ENCODE measurements at regions not wholly inside any gene's neighbourhood (a gene's known extent, or its start where the extent isn't known, plus 50 kb on each side); places are given as distances from the start of the nearest gene placed in this dataset.
A peak's percentile ranks its signal among the peaks of the same experiment; 100 is the strongest.

GRCh38 chr11:45554230-45554967 lies 111.0 kb downstream of the CHST1 start:
- Histone ChIP-seq H3K4me3 (ENCODE audit: insufficient read length, low read depth) (no peak overlapping the region), H3K9me3 (ENCODE audit: insufficient read depth, low read length) (no peaks in the 10 kb centered on the region; the same call in 1 of the 2 replicates), H3K36me3 (ENCODE audit: insufficient read depth, insufficient read length, low read length) (no peaks in the 10 kb centered on the region), H3K4me1 (ENCODE audit: insufficient read depth, insufficient read length) (peaks cover 9% of the 10 kb centered on the region), H3K9ac (ENCODE audit: insufficient read length, low read depth) (no peak overlapping the region), H3K27me3 (ENCODE audit: insufficient read depth, insufficient read length) (no peaks in the 10 kb centered on the region)
- TF ChIP-seq YY1 (IDR thresholded peaks at IDR 0.05; ENCODE audit: insufficient read depth, insufficient read length): no peak
- no peak for TF ChIP-seq ZNF274 (IDR thresholded peaks at IDR 0.05; ENCODE audit: low read depth, low read length)
- no peak for DNase-seq (ENCODE audit: low read depth, low spot score)

GRCh38 chr11:45553383-45553936 lies 112.0 kb downstream of the CHST1 start:
- no peak overlapping the region for H3K9ac ChIP-seq (ENCODE audit: insufficient read length, low read depth)
- H3K4me3 ChIP-seq (ENCODE audit: insufficient read length, low read depth): no peak overlapping the region
- no peak for TF ChIP-seq SUZ12 (IDR thresholded peaks at IDR 0.05; ENCODE audit: extremely low read depth, insufficient read depth, insufficient read length)
- no peak for DNase-seq (ENCODE audit: low read depth, low spot score)
- no peaks in the 10 kb centered on the region for H3K36me3 ChIP-seq (ENCODE audit: insufficient read depth, insufficient read length, low read length)
- H3K4me1 ChIP-seq (ENCODE audit: insufficient read depth, insufficient read length): peaks cover 9% of the 10 kb centered on the region
- H3K9me3 ChIP-seq (ENCODE audit: insufficient read depth, low read length): no peaks in the 10 kb centered on the region; the same call in 1 of the 2 replicates
- H3K27me3 ChIP-seq (ENCODE audit: insufficient read depth, insufficient read length): no peaks in the 10 kb centered on the region

- no peak overlapping the region for H3K4me3 ChIP-seq (ENCODE audit: insufficient read length, low read depth)
- no peaks in the 10 kb centered on the region for H3K27me3 ChIP-seq (ENCODE audit: insufficient read depth, insufficient read length)
- no peaks in the 10 kb centered on the region for H3K4me1 ChIP-seq (ENCODE audit: insufficient read depth, insufficient read length)
- no peaks in the 10 kb centered on the region for H3K9me3 ChIP-seq (ENCODE audit: insufficient read depth, low read length)
- DNase-seq (ENCODE audit: low read depth, low spot score): no peak
- H3K36me3 ChIP-seq (ENCODE audit: insufficient read depth, insufficient read length, low read length): no peaks in the 10 kb centered on the region
- no peak for TF ChIP-seq YY1 (IDR thresholded peaks at IDR 0.05; ENCODE audit: insufficient read depth, insufficient read length)
- TF ChIP-seq SUZ12 (IDR thresholded peaks at IDR 0.05; ENCODE audit: extremely low read depth, insufficient read depth, insufficient read length): no peak
- no peak for TF ChIP-seq ZNF274 (IDR thresholded peaks at IDR 0.05; ENCODE audit: low read depth, low read length)
- H3K9ac ChIP-seq (ENCODE audit: insufficient read length, low read depth): no peak overlapping the region
Observed at GRCh38 chr11:45551191-45551713, 114.2 kb downstream of the CHST1 start.

GRCh38 chr11:45549257-45549656 lies 116.2 kb downstream of the CHST1 start:
- Histone ChIP-seq H3K36me3 (ENCODE audit: insufficient read depth, insufficient read length, low read length) (no peaks in the 10 kb centered on the region), H3K4me3 (ENCODE audit: insufficient read length, low read depth) (no peak overlapping the region), H3K4me1 (ENCODE audit: insufficient read depth, insufficient read length) (no peaks in the 10 kb centered on the region), H3K9ac (ENCODE audit: insufficient read length, low read depth) (no peak overlapping the region), H3K9me3 (ENCODE audit: insufficient read depth, low read length) (no peaks in the 10 kb centered on the region), H3K27me3 (ENCODE audit: insufficient read depth, insufficient read length) (no peaks in the 10 kb centered on the region)
- DNase-seq (ENCODE audit: low read depth, low spot score): no peak
- no peak for TF ChIP-seq ZNF274 (IDR thresholded peaks at IDR 0.05; ENCODE audit: low read depth, low read length)
- no peak for TF ChIP-seq SUZ12 (IDR thresholded peaks at IDR 0.05; ENCODE audit: extremely low read depth, insufficient read depth, insufficient read length)
- TF ChIP-seq YY1 (IDR thresholded peaks at IDR 0.05; ENCODE audit: insufficient read depth, insufficient read length): no peak

DNA sequence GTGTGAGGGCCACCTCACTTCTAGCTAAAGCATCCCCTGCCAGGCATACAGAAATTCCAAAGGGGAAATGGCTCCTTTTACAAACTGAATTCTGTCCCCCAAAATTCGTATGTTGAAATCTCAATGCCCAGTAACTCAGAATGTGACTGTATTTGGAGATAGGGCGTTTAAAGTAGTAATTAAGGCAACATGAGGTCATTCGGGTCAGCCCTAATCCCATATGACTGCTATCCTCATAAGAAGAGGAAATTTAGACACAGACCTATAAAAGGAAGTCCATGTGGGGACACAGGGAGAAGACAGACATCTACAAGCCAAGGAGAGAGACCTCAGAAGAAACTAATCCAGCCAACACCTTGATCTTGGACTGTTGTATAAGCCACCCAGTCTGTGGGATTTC lies 119.1 kb downstream of the CHST1 start:
- DNase-seq (ENCODE audit: low read depth, low spot score): no peak
- no peak overlapping the region for H3K4me3 ChIP-seq (ENCODE audit: insufficient read length, low read depth)
- no peaks in the 10 kb centered on the region for H3K36me3 ChIP-seq (ENCODE audit: insufficient read depth, insufficient read length, low read length)
- no peaks in the 10 kb centered on the region for H3K9me3 ChIP-seq (ENCODE audit: insufficient read depth, low read length)
- H3K9ac ChIP-seq (ENCODE audit: insufficient read length, low read depth): no peak overlapping the region
- H3K4me1 ChIP-seq (ENCODE audit: insufficient read depth, insufficient read length): no peaks in the 10 kb centered on the region
- TF ChIP-seq YY1 (IDR thresholded peaks at IDR 0.05; ENCODE audit: insufficient read depth, insufficient read length) (no peak), SUZ12 (IDR thresholded peaks at IDR 0.05; ENCODE audit: extremely low read depth, insufficient read depth, insufficient read length) (no peak)
- no peaks in the 10 kb centered on the region for H3K27me3 ChIP-seq (ENCODE audit: insufficient read depth, insufficient read length)

DNA sequence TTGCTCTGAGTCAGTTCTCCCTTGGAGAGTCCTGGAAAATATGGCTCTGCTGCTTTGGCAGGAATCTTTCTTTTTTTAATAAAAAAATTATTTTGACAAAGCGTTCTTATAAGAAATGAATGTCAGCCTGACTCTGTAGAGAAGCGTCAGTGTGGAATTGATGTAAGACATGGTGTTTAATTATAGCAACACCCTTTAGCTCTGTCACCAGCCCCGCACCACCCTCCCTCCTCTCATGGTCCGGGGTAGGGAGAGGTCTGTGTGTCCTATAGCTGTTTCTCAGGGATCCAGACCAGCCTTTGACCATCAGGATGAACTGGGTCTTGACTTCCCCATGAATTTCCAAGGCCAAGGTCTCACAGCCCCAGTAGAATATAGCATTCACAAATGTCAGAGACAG lies 120.6 kb downstream of the CHST1 start:
- no peaks in the 10 kb centered on the region for H3K9me3 ChIP-seq (ENCODE audit: insufficient read depth, low read length)
- H3K9ac ChIP-seq (ENCODE audit: insufficient read length, low read depth): no peak overlapping the region
- H3K27me3 ChIP-seq (ENCODE audit: insufficient read depth, insufficient read length): no peaks in the 10 kb centered on the region
- no peak for DNase-seq (ENCODE audit: low read depth, low spot score)
- TF ChIP-seq YY1 (IDR thresholded peaks at IDR 0.05; ENCODE audit: insufficient read depth, insufficient read length) (no peak), ZNF274 (IDR thresholded peaks at IDR 0.05; ENCODE audit: low read depth, low read length) (no peak), SUZ12 (IDR thresholded peaks at IDR 0.05; ENCODE audit: extremely low read depth, insufficient read depth, insufficient read length) (no peak)
- no peaks in the 10 kb centered on the region for H3K36me3 ChIP-seq (ENCODE audit: insufficient read depth, insufficient read length, low read length)
- H3K4me1 ChIP-seq (ENCODE audit: insufficient read depth, insufficient read length): no peaks in the 10 kb centered on the region
- no peak overlapping the region for H3K4me3 ChIP-seq (ENCODE audit: insufficient read length, low read depth)

- DNase-seq (ENCODE audit: low read depth, low spot score): peak; percentile 40
- Histone ChIP-seq H3K4me1 (ENCODE audit: insufficient read depth, insufficient read length) (no peaks in the 10 kb centered on the region), H3K27me3 (ENCODE audit: insufficient read depth, insufficient read length) (no peaks in the 10 kb centered on the region), H3K36me3 (ENCODE audit: insufficient read depth, insufficient read length, low read length) (no peaks in the 10 kb centered on the region), H3K9ac (ENCODE audit: insufficient read length, low read depth) (no peak overlapping the region), H3K9me3 (ENCODE audit: insufficient read depth, low read length) (no peaks in the 10 kb centered on the region), H3K4me3 (ENCODE audit: insufficient read length, low read depth) (no peak overlapping the region)
- TF ChIP-seq SUZ12 (IDR thresholded peaks at IDR 0.05; ENCODE audit: extremely low read depth, insufficient read depth, insufficient read length) (no peak), YY1 (IDR thresholded peaks at IDR 0.05; ENCODE audit: insufficient read depth, insufficient read length) (no peak)
Observed at GRCh38 chr11:45543808-45544422, 121.5 kb downstream of the CHST1 start.

All from NT2/D1 (cell line).